ENCODE measurements at regions not wholly inside any gene's neighbourhood (a gene's known extent, or its start where the extent isn't known, plus 50 kb on each side); places are given as distances from the start of the nearest gene placed in this dataset.

DNA sequence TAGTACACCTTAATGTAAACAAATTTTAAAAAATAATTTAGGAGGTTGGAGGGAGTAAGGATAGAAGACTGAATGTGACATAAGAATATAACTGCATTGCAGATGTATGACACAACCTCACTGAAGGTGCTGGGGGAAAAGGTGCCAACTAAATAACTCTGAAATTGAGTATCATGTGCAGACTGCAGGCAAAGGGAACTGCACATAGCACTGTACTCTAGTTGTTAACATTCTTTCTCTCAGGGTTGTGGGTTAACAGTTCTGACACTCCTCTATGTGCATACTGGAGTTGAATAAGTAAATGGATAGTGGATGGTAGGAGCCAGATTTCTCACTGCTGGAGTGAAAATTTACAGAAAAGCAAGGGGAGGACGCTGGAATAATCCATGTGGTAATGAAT, 451.9 kb upstream of the CDH4 start:
- no peaks in the 10 kb centered on the region for H3K27me3 ChIP-seq (ENCODE audit: control insufficient read depth, insufficient read depth, low read length)
- POLR2A ChIA-PET = no interaction called here
- no peak for DNase-seq (ENCODE audit: low read depth, low spot score)
- no peak for TF ChIP-seq CTCF (IDR thresholded peaks at IDR 0.05; ENCODE audit: low read depth, low read length)
- CTCF ChIA-PET = no interaction called here
- no peak overlapping the region for H3K27ac ChIP-seq (ENCODE audit: low read depth, low read length)
- no peaks in the 10 kb centered on the region for H3K9me3 ChIP-seq (ENCODE audit: control insufficient read depth, insufficient read depth, low read length)
- no peak overlapping the region for H3K4me3 ChIP-seq (ENCODE audit: low read depth, low read length)

- TF ChIP-seq CTCF (IDR thresholded peaks at IDR 0.05; ENCODE audit: low read depth, low read length) = no peak
- Histone ChIP-seq H3K27me3 (ENCODE audit: control insufficient read depth, insufficient read depth, low read length) (no peaks in the 10 kb centered on the region), H3K4me3 (ENCODE audit: low read depth, low read length) (no peak overlapping the region), H3K27ac (ENCODE audit: low read depth, low read length) (no peak overlapping the region), H3K9me3 (ENCODE audit: control insufficient read depth, insufficient read depth, low read length) (no peaks in the 10 kb centered on the region)
- CTCF ChIA-PET = no interaction called here
- POLR2A ChIA-PET = no interaction called here
- no peak for DNase-seq (ENCODE audit: low read depth, low spot score)
Observed at GRCh38 chr20:60802676-60803075, 449.4 kb upstream of the CDH4 start.

DNA sequence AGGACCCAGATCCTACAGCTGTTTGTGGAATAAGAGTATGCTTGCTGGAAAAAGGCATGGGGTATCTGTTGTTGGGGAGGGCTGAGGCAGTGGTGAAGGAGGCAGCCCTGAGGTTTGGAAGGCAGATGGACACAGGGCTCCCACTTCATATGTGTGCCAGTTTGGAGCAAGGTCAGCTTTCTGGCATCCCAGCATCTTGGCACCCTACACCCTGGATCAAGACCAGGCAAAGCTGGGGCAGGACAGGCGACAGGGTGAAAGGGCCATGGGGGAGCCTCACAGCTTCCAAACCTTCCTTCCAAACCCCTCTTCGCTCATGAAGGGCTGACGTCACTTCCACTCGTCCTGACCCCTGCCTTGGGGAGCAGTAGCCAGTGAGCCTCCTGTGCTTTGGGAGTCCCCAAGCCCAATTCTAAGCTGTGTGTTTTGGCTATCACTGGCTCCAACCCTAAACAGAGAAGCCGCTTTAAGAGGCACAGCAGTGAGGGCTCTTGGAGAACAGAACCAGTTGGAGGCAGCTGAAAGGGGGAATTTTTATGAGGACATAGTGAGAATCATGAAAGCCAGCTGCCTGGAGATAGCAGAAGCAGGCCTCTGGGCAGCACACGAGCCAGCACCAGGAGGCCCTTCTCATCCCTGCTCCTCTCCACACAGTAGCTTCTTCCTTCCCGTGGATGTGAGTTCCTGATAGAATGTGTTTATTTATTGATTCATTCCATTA, 448.6 kb upstream of the CDH4 start:
- Histone ChIP-seq H3K27ac (ENCODE audit: low read depth, low read length) (no peak overlapping the region), H3K27me3 (ENCODE audit: control insufficient read depth, insufficient read depth, low read length) (no peaks in the 10 kb centered on the region), H3K9me3 (ENCODE audit: control insufficient read depth, insufficient read depth, low read length) (peaks cover 2% of the 10 kb centered on the region; the same call in 1 of the 2 replicates), H3K4me3 (ENCODE audit: low read depth, low read length) (no peak overlapping the region)
- ChIA-PET CTCF (no interaction called here), POLR2A (no interaction called here)
- TF ChIP-seq CTCF (IDR thresholded peaks at IDR 0.05; ENCODE audit: low read depth, low read length) = no peak
- DNase-seq (ENCODE audit: low read depth, low spot score) = no peak

- POLR2A ChIA-PET = no interaction called here
- H3K27me3 ChIP-seq (ENCODE audit: control insufficient read depth, insufficient read depth, low read length) = no peaks in the 10 kb centered on the region
- CTCF ChIA-PET = no interaction called here
- no peak overlapping the region for H3K27ac ChIP-seq (ENCODE audit: low read depth, low read length)
- no peak for DNase-seq (ENCODE audit: low read depth, low spot score)
- TF ChIP-seq CTCF (IDR thresholded peaks at IDR 0.05; ENCODE audit: low read depth, low read length) = no peak
- H3K4me3 ChIP-seq (ENCODE audit: low read depth, low read length) = no peak overlapping the region
- H3K9me3 ChIP-seq (ENCODE audit: control insufficient read depth, insufficient read depth, low read length) = peaks cover 2% of the 10 kb centered on the region; the same call in 1 of the 2 replicates
Observed at GRCh38 chr20:60804240-60804917, 447.7 kb upstream of the CDH4 start.

GRCh38 chr20:60804918-60805630, 447.0 kb upstream of the CDH4 start:
- peaks cover 2% of the 10 kb centered on the region; the same call in 1 of the 2 replicates for H3K9me3 ChIP-seq (ENCODE audit: control insufficient read depth, insufficient read depth, low read length)
- H3K27ac ChIP-seq (ENCODE audit: low read depth, low read length) = no peak overlapping the region
- H3K27me3 ChIP-seq (ENCODE audit: control insufficient read depth, insufficient read depth, low read length) = no peaks in the 10 kb centered on the region
- no peak overlapping the region for H3K4me3 ChIP-seq (ENCODE audit: low read depth, low read length)
- CTCF ChIA-PET = no interaction called here
- POLR2A ChIA-PET = no interaction called here
- no peak for TF ChIP-seq CTCF (IDR thresholded peaks at IDR 0.05; ENCODE audit: low read depth, low read length)
- DNase-seq (ENCODE audit: low read depth, low spot score) = no peak

All from AG04450 (cell line).